ENCODE measurements at regions not wholly inside any gene's neighbourhood (a gene's known extent, or its start where the extent isn't known, plus 50 kb on each side); places are given as distances from the start of the nearest gene placed in this dataset.
"Not testable (repeated sequence)": the region's sequence is repeated elsewhere in the genome, so short reads cannot be mapped to it uniquely, and the experiment has no call there.

GRCh38 chr4:91653067-91653466 lies 650.7 kb upstream of the GRID2 start:
- TF ChIP-seq CTCF (IDR thresholded peaks at IDR 0.05; ENCODE audit: low read depth, low read length), result no peak
- DNase-seq (ENCODE audit: extremely low read depth, low read depth), result no peak

- no peak for DNase-seq (ENCODE audit: extremely low read depth, low read depth)
- TF ChIP-seq CTCF (IDR thresholded peaks at IDR 0.05; ENCODE audit: low read depth, low read length), result no peak
Observed at GRCh38 chr4:91681091-91681490, 622.7 kb upstream of the GRID2 start.

GRCh38 chr4:91681544-91681943 lies 622.2 kb upstream of the GRID2 start:
- no peak for TF ChIP-seq CTCF (IDR thresholded peaks at IDR 0.05; ENCODE audit: low read depth, low read length)
- no peak for DNase-seq (ENCODE audit: extremely low read depth, low read depth)

GRCh38 chr4:91684955-91685354 lies 618.8 kb upstream of the GRID2 start:
- no peak for TF ChIP-seq CTCF (IDR thresholded peaks at IDR 0.05; ENCODE audit: low read depth, low read length)
- no peak for DNase-seq (ENCODE audit: extremely low read depth, low read depth)

GRCh38 chr4:91688413-91688812 lies 615.4 kb upstream of the GRID2 start:
- no peak for TF ChIP-seq CTCF (IDR thresholded peaks at IDR 0.05; ENCODE audit: low read depth, low read length)
- no peak for DNase-seq (ENCODE audit: extremely low read depth, low read depth)

GRCh38 chr4:91699691-91700090 lies 604.1 kb upstream of the GRID2 start:
- not testable (repeated sequence) for DNase-seq (ENCODE audit: extremely low read depth, low read depth)

GRCh38 chr4:91729851-91730250 lies 573.9 kb upstream of the GRID2 start:
- DNase-seq (ENCODE audit: extremely low read depth, low read depth), result no peak
- TF ChIP-seq CTCF (IDR thresholded peaks at IDR 0.05; ENCODE audit: low read depth, low read length), result no peak

GRCh38 chr4:91734682-91735081 lies 569.1 kb upstream of the GRID2 start:
- TF ChIP-seq CTCF (IDR thresholded peaks at IDR 0.05; ENCODE audit: low read depth, low read length), result no peak
- no peak for DNase-seq (ENCODE audit: extremely low read depth, low read depth)

GRCh38 chr4:91738831-91739230 lies 564.9 kb upstream of the GRID2 start:
- DNase-seq (ENCODE audit: extremely low read depth, low read depth), result not testable (repeated sequence)

Measured in AG09319 (cell line).